Naive thymus-derived CD4-positive, alpha-beta T cell (primary cell): ENCODE measurements at regions not wholly inside any gene's neighbourhood (a gene's known extent, or its start where the extent isn't known, plus 50 kb on each side); places are given as distances from the start of the nearest gene placed in this dataset.
"Not testable (repeated sequence)": the region's sequence is repeated elsewhere in the genome, so short reads cannot be mapped to it uniquely, and the experiment has no call there.

Experiments used
- ATAC-seq: fragments of 150-1000 bp; cut with Tn5 transposase; 2 replicates; pipeline ENCODE4 v1.10.0; 2021; ENCODE audit warnings: mild to moderate bottlenecking, moderate library complexity
- CTCF ChIA-PET: fragments of 350-600 bp; sonication (Branson Sonifier 250); formaldehyde crosslinking; loops from one replicate; lab custom pipeline; 2021; ENCODE audit warnings: antibody characterized with exemption; lab: Charles Lee
- POLR2A ChIA-PET: fragments of 350-600 bp; sonication (Branson Sonifier 250); formaldehyde crosslinking; loops from one replicate; lab custom pipeline; 2021; ENCODE audit warnings: antibody characterized with exemption, inconsistent platforms; lab: Charles Lee
- DNase-seq, 9 donors: peaks; one replicate each; pipeline versions ENCODE4 v3.0.0 to v3.0.0-alpha.2; 2020 to 2022; ENCODE audit warnings: mixed read lengths in 1 of 9
- H3K27ac ChIP-seq: one replicate; pipeline ENCODE4 v1.7.0; 2013; ENCODE audit warnings: mild to moderate bottlenecking, low read depth, low read length, moderate library complexity
- H3K27me3 ChIP-seq, 2 donors: one replicate each; pipeline ENCODE4 v1.7.0; 2013; ENCODE audit warnings: low read length in 2 of 2, mild to moderate bottlenecking in 2 of 2, moderate library complexity in 2 of 2; ENCODE audit not compliant: control insufficient read depth in 2 of 2, insufficient read depth in 2 of 2
- H3K36me3 ChIP-seq, 3 experiments: 1 replicate in 2 of 3; 2 replicates in 1 of 3; pipeline ENCODE4 v1.7.0; 2013; ENCODE audit warnings: low read length in 3 of 3, mild to moderate bottlenecking in 3 of 3, moderate library complexity in 1 of 3; ENCODE audit not compliant: insufficient read depth in 3 of 3, control insufficient read depth in 2 of 3
- H3K4me1 ChIP-seq, 2 donors: one replicate each; pipeline ENCODE4 v1.7.0; 2013; ENCODE audit warnings: low read length in 2 of 2, mild to moderate bottlenecking in 2 of 2, moderate library complexity in 1 of 2; ENCODE audit not compliant: control insufficient read depth in 2 of 2, insufficient read depth in 2 of 2
- H3K4me3 ChIP-seq: 2 replicates; pipeline ENCODE4 v1.7.0; 2013; ENCODE audit warnings: mild to moderate bottlenecking, low read length
- H3K9me3 ChIP-seq, 3 experiments: 1 replicate in 2 of 3; 2 replicates in 1 of 3; pipeline ENCODE4 v1.7.0; 2013; ENCODE audit warnings: low read length in 3 of 3; ENCODE audit not compliant: control insufficient read depth in 2 of 3
- H3K27ac Mint-ChIP-seq, 9 donors: one replicate each; pipeline ENCODE4 v1.8.0; 2020 to 2022; ENCODE audit warnings: mixed read lengths in 9 of 9, mild to moderate bottlenecking in 8 of 9, moderate library complexity in 5 of 9, inconsistent platforms in 2 of 9
- H3K27me3 Mint-ChIP-seq, 5 donors: one replicate each; pipeline ENCODE4 v1.8.0; 2021 to 2022; ENCODE audit warnings: mixed read lengths in 5 of 5, mild to moderate bottlenecking in 1 of 5
- H3K36me3 Mint-ChIP-seq, 5 donors: one replicate each; pipeline ENCODE4 v1.8.0; 2020 to 2022; ENCODE audit warnings: mixed read lengths in 5 of 5, mild to moderate bottlenecking in 3 of 5, inconsistent platforms in 1 of 5
- H3K4me1 Mint-ChIP-seq, 7 donors: one replicate each; pipeline ENCODE4 v1.8.0; 2020 to 2022; ENCODE audit warnings: mixed read lengths in 7 of 7, mild to moderate bottlenecking in 3 of 7, inconsistent platforms in 1 of 7
- H3K4me3 Mint-ChIP-seq, 10 donors: one replicate each; pipeline ENCODE4 v1.8.0; 2020 to 2022; ENCODE audit warnings: mild to moderate bottlenecking in 10 of 10, mixed read lengths in 10 of 10, moderate library complexity in 6 of 10, inconsistent platforms in 2 of 10
- H3K9me3 Mint-ChIP-seq, 11 donors: one replicate each; pipeline ENCODE4 v1.8.0; 2020 to 2022; ENCODE audit warnings: mixed read lengths in 11 of 11, mild to moderate bottlenecking in 4 of 11, inconsistent platforms in 1 of 11, moderate library complexity in 1 of 11
- intact Hi-C, 2 donors: fragments of 100-400 bp; cut with micrococcal nuclease; formaldehyde crosslinking; loops; one replicate each; pipeline ENCODE4 v1.15.1; 2023

DNA sequence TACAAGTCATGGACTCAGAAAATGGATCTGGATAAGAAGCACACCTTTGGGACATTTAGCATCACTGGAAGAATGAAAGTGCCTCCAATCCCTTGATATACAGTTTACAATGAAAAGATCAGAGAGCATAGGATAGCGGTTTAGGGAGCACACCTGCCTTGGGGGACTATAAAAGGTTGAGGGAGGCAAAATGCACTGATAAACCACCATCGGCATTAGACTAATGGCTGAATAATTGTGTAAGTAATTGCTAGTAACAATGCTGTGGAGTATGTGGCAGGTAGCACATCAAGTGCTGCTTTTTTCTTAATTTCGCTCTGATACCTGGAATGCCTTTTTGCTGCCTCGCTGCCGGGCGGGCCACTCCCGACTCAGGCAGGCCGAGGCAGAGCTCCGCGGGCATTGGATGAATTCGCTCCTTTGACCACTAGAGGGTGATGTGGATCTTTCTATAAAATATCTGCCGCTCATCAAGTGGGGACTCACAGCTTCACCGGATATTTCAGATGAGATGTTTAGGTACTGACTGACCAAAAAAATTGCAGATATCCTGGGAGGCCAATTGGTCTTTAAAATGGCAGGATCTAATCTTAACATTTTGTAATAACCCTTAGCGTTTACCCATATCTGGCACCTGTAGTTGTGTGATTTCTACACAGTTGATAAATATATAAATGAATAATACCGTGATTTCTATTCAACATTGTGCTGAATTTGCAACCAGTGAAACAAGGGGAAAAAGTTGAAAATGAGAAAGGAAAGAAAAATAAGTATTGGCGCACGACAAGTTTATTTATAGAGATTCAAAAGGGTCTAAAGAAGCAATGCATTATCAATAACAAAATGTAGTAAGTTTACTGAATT lies 116.8 kb upstream of the PRSS1 start:
- Histone ChIP-seq H3K27ac (no peak overlapping the region), H3K4me1 (no peaks in the 10 kb centered on the region), H3K4me3 (no peak overlapping the region), H3K27me3 (no peaks in the 10 kb centered on the region), H3K9me3 (no peaks in the 10 kb centered on the region), H3K36me3 (no peaks in the 10 kb centered on the region)
- intact Hi-C loops, result loop anchor here (1.0 to 10.0 kb wide), 13 partner anchors 28 to 583 kb away; no protein-coding TSS in a partner anchor
- peaks cover 4 to 17% (median 11%) of the 10 kb centered on the region in 7 donors for H3K4me1 Mint-ChIP-seq
- H3K4me3 Mint-ChIP-seq, result peak overlapping the region in 5 of 10 donors; percentile 6 to 63 (median 38)
- no peaks in the 10 kb centered on the region for H3K9me3 Mint-ChIP-seq
- H3K27me3 Mint-ChIP-seq, result peaks cover 0 to 15% (median 0%) of the 10 kb centered on the region in 5 donors
- no peaks in the 10 kb centered on the region for H3K36me3 Mint-ChIP-seq
- ChIA-PET CTCF (interaction anchor here (0.6 to 3.1 kb wide), 15 partner anchors 24 to 583 kb away, joined by 3 to 30 read pairs (median 3); no protein-coding TSS in a partner anchor), POLR2A (interaction anchor here (0.5 to 5.1 kb wide), 6 partner anchors 36 to 201 kb away, joined by 3 to 45 read pairs (median 4); no protein-coding TSS in a partner anchor)
- ATAC-seq, result peak; percentile 80
- peak; percentile 26 to 76 (median 63) for DNase-seq
- peak overlapping the region in 7 of 9 donors; percentile 13 to 84 (median 46) for H3K27ac Mint-ChIP-seq

DNA sequence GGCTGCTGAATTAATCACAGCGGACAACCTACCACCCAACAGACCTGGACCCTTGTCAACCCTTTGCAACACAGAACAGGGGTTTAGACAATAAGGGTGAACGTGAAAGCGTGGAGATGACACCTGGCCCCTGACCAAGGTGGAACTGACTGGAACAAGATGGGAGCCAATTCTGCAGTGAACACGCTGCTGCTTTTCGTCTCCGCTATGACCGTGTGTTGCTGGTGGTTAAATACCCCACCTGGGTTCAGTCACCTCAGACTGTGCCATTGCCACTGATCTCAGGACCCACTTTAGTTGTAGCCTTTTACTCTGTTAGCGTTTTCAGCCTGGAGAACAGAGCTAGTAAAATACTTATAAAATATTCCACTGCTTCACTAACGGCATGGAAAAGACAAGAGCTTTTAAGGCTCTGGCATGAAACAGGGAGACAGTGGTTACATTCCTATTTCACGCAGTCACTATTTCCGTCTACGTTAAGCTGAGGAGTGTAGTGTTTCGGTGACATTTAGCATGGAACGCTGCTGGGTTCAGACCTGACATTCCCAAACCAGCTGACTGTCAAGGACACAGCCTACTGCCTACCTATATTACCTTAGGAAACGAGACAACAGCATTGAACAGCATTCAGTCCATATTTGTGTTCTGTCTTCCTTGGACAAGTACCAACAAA lies 119.5 kb upstream of the PRSS1 start:
- H3K27ac Mint-ChIP-seq, result no peak overlapping the region
- H3K4me1 ChIP-seq, result no peaks in the 10 kb centered on the region
- POLR2A ChIA-PET, result no interaction called here
- peaks cover 0 to 2% (median 0%) of the 10 kb centered on the region in 11 donors for H3K9me3 Mint-ChIP-seq
- no peak overlapping the region for H3K4me3 Mint-ChIP-seq
- no peaks in the 10 kb centered on the region for H3K27me3 ChIP-seq
- no peak for ATAC-seq
- H3K4me3 ChIP-seq, result no peak overlapping the region
- H3K4me1 Mint-ChIP-seq, result peaks cover 5 to 17% (median 10%) of the 10 kb centered on the region in 7 donors
- H3K36me3 Mint-ChIP-seq, result no peaks in the 10 kb centered on the region
- no peaks in the 10 kb centered on the region for H3K9me3 ChIP-seq
- H3K36me3 ChIP-seq, result no peaks in the 10 kb centered on the region
- CTCF ChIA-PET, result interaction anchor here (1.0 to 3.1 kb wide), 2 partner anchors 154 to 181 kb away, joined by 3 to 30 read pairs; no protein-coding TSS in a partner anchor
- no peak for DNase-seq
- H3K27me3 Mint-ChIP-seq, result peaks cover 0 to 20% (median 0%) of the 10 kb centered on the region in 5 donors
- intact Hi-C loops, result loop anchor here in 1 of 2 donors (10.0 kb wide), 2 partner anchors 95 to 585 kb away; no protein-coding TSS in a partner anchor
- no peak overlapping the region for H3K27ac ChIP-seq

DNA sequence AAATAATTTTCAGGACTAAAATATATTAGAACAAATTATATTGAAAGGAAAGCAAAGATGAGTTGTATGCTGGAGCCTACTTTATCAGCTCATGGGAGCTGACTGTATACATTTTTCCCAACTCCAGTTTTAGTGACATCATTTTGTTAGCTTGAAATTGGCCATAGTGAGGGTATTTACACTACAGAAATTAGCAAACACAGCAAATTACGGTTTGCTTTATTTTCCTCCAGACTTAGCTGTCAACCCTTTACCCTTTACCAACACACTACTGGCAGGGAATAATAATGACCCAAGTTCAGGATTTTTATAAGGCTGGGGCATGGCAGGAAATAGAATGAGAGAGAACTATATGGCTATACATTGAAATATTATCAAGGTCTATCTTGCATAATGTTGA lies 120.3 kb upstream of the PRSS1 start:
- no peaks in the 10 kb centered on the region for H3K4me1 ChIP-seq
- Mint-ChIP-seq H3K4me3 (no peak overlapping the region), H3K27ac (no peak overlapping the region), H3K36me3 (no peaks in the 10 kb centered on the region), H3K27me3 (peaks cover 0 to 20% (median 0%) of the 10 kb centered on the region in 5 donors), H3K4me1 (peaks cover 5 to 17% (median 10%) of the 10 kb centered on the region in 7 donors), H3K9me3 (peaks cover 0 to 2% (median 0%) of the 10 kb centered on the region in 11 donors)
- H3K27me3 ChIP-seq, result no peaks in the 10 kb centered on the region
- ATAC-seq (no peak), DNase-seq (no peak)
- no peak overlapping the region for H3K27ac ChIP-seq
- ChIA-PET POLR2A (interaction anchor here (0.7 kb wide), 1 partner anchor 155 kb away, joined by 6 read pairs; no protein-coding TSS in a partner anchor), CTCF (interaction anchor here (0.7 kb wide), 1 partner anchor 154 kb away, joined by 4 read pairs; no protein-coding TSS in a partner anchor)
- intact Hi-C loops, result no loop called here
- H3K36me3 ChIP-seq, result no peaks in the 10 kb centered on the region
- no peaks in the 10 kb centered on the region for H3K9me3 ChIP-seq
- H3K4me3 ChIP-seq, result no peak overlapping the region

DNA sequence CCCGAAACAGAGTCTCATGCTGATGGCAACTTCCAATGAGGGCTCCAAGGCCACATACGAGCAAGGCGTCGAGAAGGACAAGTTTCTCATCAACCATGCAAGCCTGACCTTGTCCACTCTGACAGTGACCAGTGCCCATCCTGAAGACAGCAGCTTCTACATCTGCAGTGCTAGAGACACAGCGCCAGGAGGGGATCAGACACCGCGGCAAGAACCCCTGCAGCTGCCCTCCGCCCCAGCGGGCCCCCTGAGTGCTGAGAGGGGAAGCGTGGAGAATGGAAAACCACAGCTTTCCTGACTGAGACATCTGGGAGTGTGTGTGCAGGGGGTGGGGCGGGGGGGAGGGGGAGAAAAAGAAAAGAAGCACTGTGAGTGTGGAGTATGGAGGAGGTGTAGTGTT lies 122.0 kb upstream of the PRSS1 start:
- H3K27me3 ChIP-seq, H3K9me3 ChIP-seq: not testable (repeated sequence)
- peak overlapping the region in 9 of 10 donors; percentile 61 to 89 (median 83) for H3K4me3 Mint-ChIP-seq

DNA sequence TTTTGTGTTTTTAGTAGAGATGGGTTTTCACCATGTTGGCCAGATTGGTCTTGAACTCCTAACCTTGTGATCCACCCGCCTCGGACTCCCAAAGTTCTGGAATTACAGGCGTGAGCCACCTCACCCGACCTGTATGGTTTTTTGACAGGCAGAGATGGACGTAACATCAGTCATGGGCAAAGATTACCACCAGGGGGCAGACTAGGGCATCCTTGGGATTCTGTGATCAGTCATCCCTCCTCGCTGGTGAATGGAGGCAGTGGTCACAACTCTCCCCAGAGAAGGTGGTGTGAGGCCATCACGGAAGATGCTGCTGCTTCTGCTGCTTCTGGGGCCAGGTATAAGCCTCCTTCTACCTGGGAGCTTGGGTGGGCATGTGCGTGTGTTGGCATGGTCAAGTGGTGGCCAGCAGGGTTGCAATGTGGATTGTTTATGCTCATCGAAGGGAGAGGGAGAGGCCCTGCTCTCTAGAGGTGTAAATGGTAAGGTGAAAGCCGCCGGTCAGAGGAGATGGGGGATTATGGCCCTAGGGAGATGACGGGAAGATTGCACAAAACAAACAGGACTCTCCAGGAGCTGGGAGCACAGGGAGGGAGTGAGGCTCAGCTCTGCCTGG lies 122.7 kb upstream of the PRSS1 start:
- Histone ChIP-seq H3K36me3 (no peaks in the 10 kb centered on the region), H3K4me1 (no peaks in the 10 kb centered on the region), H3K4me3 (no peak overlapping the region), H3K27me3 (no peaks in the 10 kb centered on the region), H3K9me3 (no peaks in the 10 kb centered on the region), H3K27ac (peak overlapping the region; percentile 58)
- peak overlapping the region; percentile 61 to 96 (median 83) for H3K27ac Mint-ChIP-seq
- H3K9me3 Mint-ChIP-seq, result peaks cover 0 to 2% (median 0%) of the 10 kb centered on the region in 11 donors
- no peaks in the 10 kb centered on the region for H3K36me3 Mint-ChIP-seq
- ChIA-PET CTCF (interaction anchor here (0.9 to 2.4 kb wide), 3 partner anchors 171 to 186 kb away, joined by 3 to 7 read pairs (median 4); no protein-coding TSS in a partner anchor), POLR2A (interaction anchor here (0.6 to 2.8 kb wide), 5 partner anchors 22 to 187 kb away, joined by 3 to 24 read pairs (median 4); no protein-coding TSS in a partner anchor)
- peaks cover 0 to 7% (median 3%) of the 10 kb centered on the region in 7 donors for H3K4me1 Mint-ChIP-seq
- peak; percentile 42 to 68 (median 61) for DNase-seq
- peak overlapping the region; percentile 61 to 89 (median 83) for H3K4me3 Mint-ChIP-seq
- H3K27me3 Mint-ChIP-seq, result peaks cover 0 to 19% (median 0%) of the 10 kb centered on the region in 5 donors
- peak; percentile 88 for ATAC-seq
- intact Hi-C loops, result no loop called here

More for the DNA sequence above, 122.0 kb upstream of the PRSS1 start:
- ChIA-PET POLR2A (interaction anchor here (0.6 to 2.8 kb wide), 3 partner anchors 171 to 186 kb away, joined by 4 to 24 read pairs (median 4); no protein-coding TSS in a partner anchor), CTCF (interaction anchor here (1.2 kb wide), 1 partner anchor 171 kb away, joined by 4 read pairs; no protein-coding TSS in a partner anchor)
- Mint-ChIP-seq H3K27ac (peak overlapping the region in 8 of 9 donors; percentile 74 to 96 (median 85)), H3K27me3 (peaks cover 0 to 19% (median 0%) of the 10 kb centered on the region in 5 donors), H3K4me1 (peaks cover 0 to 10% (median 5%) of the 10 kb centered on the region in 7 donors)
- H3K4me1 ChIP-seq, DNase-seq, intact Hi-C loops, H3K9me3 Mint-ChIP-seq, H3K36me3 Mint-ChIP-seq, H3K4me3 ChIP-seq, H3K36me3 ChIP-seq, ATAC-seq: not testable (repeated sequence)
- peak overlapping the region; percentile 58 for H3K27ac ChIP-seq
